Calu3 (cell line): ENCODE measurements at regions not wholly inside any gene's neighbourhood (a gene's known extent, or its start where the extent isn't known, plus 50 kb on each side); places are given as distances from the start of the nearest gene placed in this dataset.

Experiments
- BruUV-seq: library from RNA; stranded (reverse); fragments of 400-500 nt; replicated peaks from 2 replicates; lab custom pipeline; 2021; lab: Mats Ljungman, UMichigan
- CTCF ChIA-PET: fragments of 300-600 bp; sonication (Branson Sonifier 250); formaldehyde crosslinking; loops from one replicate; lab custom pipeline; 2022; ENCODE audit warnings: antibody characterized with exemption; lab: Charles Lee
- DNase-seq: peaks from one replicate; pipeline ENCODE4 v3.0.0; 2022
- H3K27ac Mint-ChIP-seq: one replicate; pipeline ENCODE4 v1.8.0; 2022; ENCODE audit warnings: mixed read lengths; ENCODE audit not compliant: unreplicated experiment
- H3K27me3 Mint-ChIP-seq: one replicate; pipeline ENCODE4 v1.8.0; 2022; ENCODE audit warnings: mixed read lengths; ENCODE audit not compliant: unreplicated experiment
- H3K36me3 Mint-ChIP-seq: one replicate; pipeline ENCODE4 v1.8.0; 2022; ENCODE audit warnings: mild to moderate bottlenecking, moderate library complexity, mixed read lengths; ENCODE audit not compliant: insufficient read depth, unreplicated experiment
- H3K4me1 Mint-ChIP-seq: one replicate; pipeline ENCODE4 v1.8.0; 2022; ENCODE audit warnings: mild to moderate bottlenecking, low read depth, mixed read lengths; ENCODE audit not compliant: unreplicated experiment
- H3K4me3 Mint-ChIP-seq: one replicate; pipeline ENCODE4 v1.8.0; 2022; ENCODE audit warnings: mild to moderate bottlenecking, low read depth, moderate library complexity, mixed read lengths; ENCODE audit not compliant: unreplicated experiment
- H3K9me3 Mint-ChIP-seq: one replicate; pipeline ENCODE4 v1.8.0; 2022; ENCODE audit warnings: low read depth, mixed read lengths; ENCODE audit not compliant: unreplicated experiment
- intact Hi-C: fragments of 100-400 bp; cut with micrococcal nuclease; formaldehyde crosslinking; loops from one replicate; pipeline ENCODE4 v1.10.0; 2022; ENCODE audit not compliant: unreplicated experiment
- TF ChIP-seq, protein P1 (sequence below): fragments of 200-600 bp; IDR thresholded peaks from one replicate; pipeline ENCODE4 v1.8.0; 2022; ENCODE audit warnings: antibody characterized with exemption; ENCODE audit not compliant: unreplicated experiment

- intact Hi-C loops, result no loop called here
- H3K27ac Mint-ChIP-seq, result no peak overlapping the region
- TF ChIP-seq, protein P1, sequence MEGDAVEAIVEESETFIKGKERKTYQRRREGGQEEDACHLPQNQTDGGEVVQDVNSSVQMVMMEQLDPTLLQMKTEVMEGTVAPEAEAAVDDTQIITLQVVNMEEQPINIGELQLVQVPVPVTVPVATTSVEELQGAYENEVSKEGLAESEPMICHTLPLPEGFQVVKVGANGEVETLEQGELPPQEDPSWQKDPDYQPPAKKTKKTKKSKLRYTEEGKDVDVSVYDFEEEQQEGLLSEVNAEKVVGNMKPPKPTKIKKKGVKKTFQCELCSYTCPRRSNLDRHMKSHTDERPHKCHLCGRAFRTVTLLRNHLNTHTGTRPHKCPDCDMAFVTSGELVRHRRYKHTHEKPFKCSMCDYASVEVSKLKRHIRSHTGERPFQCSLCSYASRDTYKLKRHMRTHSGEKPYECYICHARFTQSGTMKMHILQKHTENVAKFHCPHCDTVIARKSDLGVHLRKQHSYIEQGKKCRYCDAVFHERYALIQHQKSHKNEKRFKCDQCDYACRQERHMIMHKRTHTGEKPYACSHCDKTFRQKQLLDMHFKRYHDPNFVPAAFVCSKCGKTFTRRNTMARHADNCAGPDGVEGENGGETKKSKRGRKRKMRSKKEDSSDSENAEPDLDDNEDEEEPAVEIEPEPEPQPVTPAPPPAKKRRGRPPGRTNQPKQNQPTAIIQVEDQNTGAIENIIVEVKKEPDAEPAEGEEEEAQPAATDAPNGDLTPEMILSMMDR, result no peak
- H3K27me3 Mint-ChIP-seq, result no peaks in the 10 kb centered on the region
- no peak for DNase-seq
- no TSS peak for BruUV-seq
- H3K9me3 Mint-ChIP-seq, result no peaks in the 10 kb centered on the region
- CTCF ChIA-PET, result no interaction called here
- no peaks in the 10 kb centered on the region for H3K36me3 Mint-ChIP-seq
- peaks cover 24% of the 10 kb centered on the region for H3K4me1 Mint-ChIP-seq
- H3K4me3 Mint-ChIP-seq, result no peak overlapping the region
These were observed 82.1 kb upstream of the FUT8 start for GRCh38 chr14:65330416-65330815.

- intact Hi-C loops, result no loop called here
- H3K27me3 Mint-ChIP-seq, result no peaks in the 10 kb centered on the region
- no peak overlapping the region for H3K27ac Mint-ChIP-seq
These were observed 80.9 kb upstream of the FUT8 start for GRCh38 chr14:65331652-65332051.

DNA sequence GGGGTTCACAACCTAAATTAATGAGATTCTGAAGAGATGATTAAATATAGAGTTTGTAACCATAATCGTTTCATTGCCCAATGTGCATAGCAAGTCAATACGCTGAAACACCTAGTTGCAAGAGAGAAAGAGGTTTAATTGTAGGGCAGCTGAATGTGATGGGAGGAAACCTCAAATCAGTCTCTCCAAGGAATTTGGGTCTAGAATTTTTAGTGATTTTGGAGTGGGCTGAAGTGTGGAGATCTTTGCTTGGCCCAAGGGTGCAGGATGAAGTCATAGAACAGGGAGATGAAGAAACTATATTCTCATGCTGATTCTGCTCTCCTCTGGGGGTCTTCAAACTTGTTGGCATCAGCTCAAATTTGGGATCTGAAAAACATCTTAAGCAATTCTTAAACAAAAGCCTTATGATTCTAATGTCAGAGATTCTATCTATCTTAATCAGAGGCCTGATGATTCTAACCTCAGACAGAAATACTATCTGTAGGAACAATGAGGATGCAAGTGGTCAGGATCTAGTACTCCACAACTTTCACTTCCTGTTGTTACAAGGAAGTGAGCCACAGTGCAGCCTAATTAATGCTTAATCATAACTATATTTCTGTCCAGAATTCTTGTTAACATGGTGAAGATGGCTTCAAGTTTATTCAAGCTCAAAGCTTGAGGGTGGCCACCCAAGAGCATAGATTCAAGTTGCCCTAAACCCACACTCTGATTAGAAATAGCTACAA lies 80.2 kb upstream of the FUT8 start:
- Mint-ChIP-seq H3K4me1 (peaks cover 39% of the 10 kb centered on the region), H3K36me3 (no peaks in the 10 kb centered on the region), H3K27ac (no peak overlapping the region), H3K4me3 (no peak overlapping the region), H3K27me3 (no peaks in the 10 kb centered on the region), H3K9me3 (peaks cover 2% of the 10 kb centered on the region)
- BruUV-seq, result no TSS peak
- DNase-seq, result no peak
- CTCF ChIA-PET, result no interaction called here
- TF ChIP-seq, protein P1, result no peak
- intact Hi-C loops, result no loop called here

More at GRCh38 chr14:65331652-65332051, 80.9 kb upstream of the FUT8 start:
- CTCF ChIA-PET, result no interaction called here
- Mint-ChIP-seq H3K4me3 (no peak overlapping the region), H3K36me3 (no peaks in the 10 kb centered on the region), H3K9me3 (peaks cover 2% of the 10 kb centered on the region), H3K4me1 (peaks cover 37% of the 10 kb centered on the region)
- TF ChIP-seq, protein P1, result no peak
- DNase-seq, result no peak
- BruUV-seq, result no TSS peak

DNA sequence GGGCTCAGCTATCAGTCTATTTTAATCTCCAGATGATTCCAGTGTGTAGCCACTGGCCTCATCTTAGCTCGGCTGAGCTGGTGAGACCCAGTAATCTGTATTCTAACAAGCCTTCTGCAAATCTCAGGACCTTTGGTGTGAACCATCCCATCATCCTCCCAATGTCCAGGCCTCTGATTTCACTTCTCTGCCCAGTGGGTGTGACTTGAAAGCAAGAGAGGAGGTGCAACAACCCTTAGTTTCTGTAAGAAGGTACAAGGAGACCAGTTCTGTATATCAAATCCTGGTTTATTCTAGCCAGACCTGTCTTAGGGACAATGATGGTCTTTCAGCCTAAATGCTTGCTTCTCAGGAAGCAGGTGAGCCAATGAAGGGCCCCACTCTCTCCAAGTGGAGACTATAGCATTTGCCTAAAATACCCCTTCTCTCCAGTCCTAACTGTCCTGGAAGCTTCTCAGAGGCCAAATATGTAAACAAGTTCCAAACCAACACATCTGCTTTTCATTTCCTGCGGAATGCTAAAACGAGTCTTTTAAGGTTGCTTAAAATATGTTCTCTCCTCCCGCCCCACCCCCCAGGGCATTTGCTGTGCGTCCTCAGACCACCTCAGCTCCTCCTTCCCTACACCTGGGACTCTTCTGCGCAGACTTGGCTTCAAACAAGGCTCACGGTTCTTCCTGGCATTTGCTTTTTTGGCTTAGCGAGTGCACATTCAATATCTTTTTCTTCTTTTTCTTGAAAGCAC lies 78.4 kb upstream of the FUT8 start:
- DNase-seq, result no peak
- BruUV-seq, result no TSS peak
- CTCF ChIA-PET, result interaction anchor here (1.5 kb wide), 1 partner anchor 10 kb away, joined by 5 read pairs; no protein-coding TSS in a partner anchor
- Mint-ChIP-seq H3K27ac (no peak overlapping the region), H3K4me3 (no peak overlapping the region), H3K4me1 (peaks cover 39% of the 10 kb centered on the region), H3K27me3 (no peaks in the 10 kb centered on the region), H3K36me3 (no peaks in the 10 kb centered on the region), H3K9me3 (peaks cover 2% of the 10 kb centered on the region)
- intact Hi-C loops, result no loop called here
- TF ChIP-seq, protein P1, result no peak
